LNCAP (cell line): ENCODE measurements at regions not wholly inside any gene's neighbourhood (a gene's known extent, or its start where the extent isn't known, plus 50 kb on each side); places are given as distances from the start of the nearest gene placed in this dataset.

ENCODE experiments used
- TF ChIP-seq, protein P1 (sequence below): fragments of 450-650 bp; IDR thresholded peaks from 2 replicates; pipeline ENCODE4 v1.5.1; 2017; ENCODE audit warnings: mild to moderate bottlenecking

DNA sequence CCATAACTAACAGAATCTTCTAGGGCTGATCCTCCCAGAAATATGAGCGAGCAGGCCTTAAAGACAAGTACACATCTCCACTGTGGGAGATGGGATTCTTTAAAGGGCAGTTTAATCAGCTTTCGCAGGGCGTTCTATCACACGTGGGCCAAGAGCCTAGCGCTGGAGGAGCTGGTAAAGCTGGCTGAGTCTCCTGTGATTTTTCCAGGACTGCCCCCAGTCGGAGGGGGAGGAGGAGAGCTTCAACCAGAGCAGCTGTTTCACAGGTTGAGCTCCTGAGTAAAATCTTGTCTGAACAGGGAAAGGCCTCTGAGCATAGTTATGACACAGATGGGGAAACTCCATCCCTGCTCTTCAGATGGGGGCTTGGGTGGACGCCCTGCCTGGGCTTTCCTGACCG lies 87.0 kb downstream of the ZNF365 start:
- TF ChIP-seq, protein P1, sequence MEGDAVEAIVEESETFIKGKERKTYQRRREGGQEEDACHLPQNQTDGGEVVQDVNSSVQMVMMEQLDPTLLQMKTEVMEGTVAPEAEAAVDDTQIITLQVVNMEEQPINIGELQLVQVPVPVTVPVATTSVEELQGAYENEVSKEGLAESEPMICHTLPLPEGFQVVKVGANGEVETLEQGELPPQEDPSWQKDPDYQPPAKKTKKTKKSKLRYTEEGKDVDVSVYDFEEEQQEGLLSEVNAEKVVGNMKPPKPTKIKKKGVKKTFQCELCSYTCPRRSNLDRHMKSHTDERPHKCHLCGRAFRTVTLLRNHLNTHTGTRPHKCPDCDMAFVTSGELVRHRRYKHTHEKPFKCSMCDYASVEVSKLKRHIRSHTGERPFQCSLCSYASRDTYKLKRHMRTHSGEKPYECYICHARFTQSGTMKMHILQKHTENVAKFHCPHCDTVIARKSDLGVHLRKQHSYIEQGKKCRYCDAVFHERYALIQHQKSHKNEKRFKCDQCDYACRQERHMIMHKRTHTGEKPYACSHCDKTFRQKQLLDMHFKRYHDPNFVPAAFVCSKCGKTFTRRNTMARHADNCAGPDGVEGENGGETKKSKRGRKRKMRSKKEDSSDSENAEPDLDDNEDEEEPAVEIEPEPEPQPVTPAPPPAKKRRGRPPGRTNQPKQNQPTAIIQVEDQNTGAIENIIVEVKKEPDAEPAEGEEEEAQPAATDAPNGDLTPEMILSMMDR: no peak

DNA sequence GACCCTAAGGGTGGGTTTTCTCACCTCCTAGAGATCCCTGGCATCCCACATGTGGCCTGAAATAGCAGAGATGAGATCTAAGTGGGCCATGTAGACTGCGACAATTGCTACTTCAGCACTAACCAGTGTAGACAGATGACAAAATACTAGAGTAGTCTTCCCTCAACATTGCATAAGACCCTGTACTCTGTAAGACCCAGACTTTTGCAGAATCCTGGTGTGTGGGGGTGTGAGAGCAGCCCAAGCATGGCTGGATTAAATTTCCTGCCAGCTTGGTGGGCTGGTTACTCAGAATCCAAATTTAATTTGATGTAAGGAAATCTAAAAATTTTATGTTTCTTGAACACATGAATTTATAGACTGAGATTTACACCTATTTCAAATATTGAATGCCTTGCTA lies 88.3 kb downstream of the ZNF365 start:
- TF ChIP-seq, protein P1: no peak

DNA sequence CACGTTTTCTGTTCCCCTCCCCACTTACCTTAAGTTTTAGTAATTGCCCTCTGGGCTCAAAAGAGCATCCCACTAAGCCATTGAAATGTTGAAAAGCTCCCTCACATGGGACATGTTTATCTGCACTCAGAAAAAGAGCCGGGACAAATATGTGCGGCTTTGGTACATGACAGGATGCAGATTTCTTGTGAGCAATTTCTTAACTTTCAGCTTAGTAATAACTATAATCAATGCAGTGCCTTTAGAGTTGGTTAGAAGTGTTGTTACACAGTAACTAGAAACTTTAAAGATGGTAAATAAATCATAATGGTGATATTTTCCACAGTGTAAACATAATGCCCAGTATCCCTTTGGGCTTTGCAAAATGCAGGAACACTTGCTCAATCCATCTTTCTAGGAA lies 89.2 kb downstream of the ZNF365 start:
- TF ChIP-seq, protein P1: no peak

DNA sequence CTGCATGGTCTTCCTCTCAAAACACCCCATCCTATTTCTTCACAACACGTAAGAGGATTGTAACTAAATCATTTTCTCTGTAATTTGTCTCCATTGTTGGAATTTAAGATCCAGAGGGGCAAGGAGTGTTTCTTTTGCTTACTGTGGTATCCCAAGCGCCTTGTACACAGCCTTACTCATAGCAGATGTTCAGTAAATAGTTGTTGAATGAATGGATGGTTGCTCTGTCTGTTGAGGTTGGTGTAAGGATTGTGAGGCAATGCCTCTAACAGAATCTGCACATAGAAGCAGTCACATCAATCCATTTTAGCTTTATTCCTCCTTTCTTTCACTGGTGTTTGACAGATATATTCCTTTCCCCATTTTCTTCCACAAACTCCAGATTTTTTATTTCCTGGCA lies 90.1 kb downstream of the ZNF365 start:
- TF ChIP-seq, protein P1: no peak

DNA sequence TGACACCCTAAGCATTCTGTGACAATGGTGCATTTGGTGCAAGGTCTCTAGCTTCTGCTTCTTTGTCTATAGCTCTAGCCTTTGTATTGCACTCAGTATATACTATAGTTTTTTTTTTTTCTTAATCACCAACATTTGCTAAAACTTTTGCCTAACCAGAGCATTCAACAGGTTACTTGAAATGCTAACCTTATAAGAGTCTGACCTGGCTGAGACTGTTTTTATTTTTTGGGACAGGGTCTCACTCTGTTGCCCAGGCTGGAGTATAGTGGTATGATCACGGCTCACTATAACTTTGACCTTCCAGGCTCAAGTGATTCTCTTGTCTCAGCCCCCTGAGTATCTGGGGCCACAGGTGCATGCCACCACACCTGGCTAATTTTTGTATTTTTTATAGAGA lies 92.4 kb downstream of the ZNF365 start:
- TF ChIP-seq, protein P1: no peak

DNA sequence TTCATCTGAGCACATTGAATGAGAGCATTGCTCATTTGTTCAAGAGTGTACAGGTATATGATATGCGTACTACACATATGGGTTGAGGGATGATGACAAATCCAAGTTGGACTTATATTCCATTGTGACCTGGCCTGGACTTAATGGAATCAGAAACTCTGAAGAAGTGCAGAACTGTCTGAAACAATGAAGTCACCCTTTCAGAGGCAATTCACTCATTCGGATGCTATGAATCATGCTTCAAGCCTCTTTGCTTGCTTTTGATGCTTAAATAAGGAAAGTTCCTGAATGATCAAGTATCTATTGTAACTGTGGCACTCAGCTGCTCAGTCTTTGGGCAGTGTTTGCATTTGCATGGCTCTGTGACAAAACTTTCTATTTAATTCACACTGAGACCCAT lies 93.4 kb downstream of the ZNF365 start:
- TF ChIP-seq, protein P1: no peak

DNA sequence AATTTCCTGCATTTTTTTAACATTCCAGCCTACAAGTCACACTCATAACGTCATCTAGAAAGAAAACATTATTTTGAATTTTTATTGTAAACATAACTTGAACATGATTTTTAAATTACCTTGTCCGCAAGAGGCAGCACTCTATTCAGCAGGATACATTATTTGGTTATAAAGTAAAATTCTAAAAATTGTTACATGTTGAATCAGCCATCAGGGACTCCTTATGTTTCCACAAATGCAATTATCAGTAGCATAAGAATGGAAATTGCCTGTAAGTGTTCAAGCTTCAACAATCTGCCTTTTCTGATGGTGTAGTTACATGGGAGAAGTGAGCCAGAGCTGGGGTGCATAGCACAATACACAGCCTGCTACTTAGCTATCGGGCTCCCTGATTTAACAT lies 97.5 kb downstream of the ZNF365 start:
- TF ChIP-seq, protein P1: no peak

DNA sequence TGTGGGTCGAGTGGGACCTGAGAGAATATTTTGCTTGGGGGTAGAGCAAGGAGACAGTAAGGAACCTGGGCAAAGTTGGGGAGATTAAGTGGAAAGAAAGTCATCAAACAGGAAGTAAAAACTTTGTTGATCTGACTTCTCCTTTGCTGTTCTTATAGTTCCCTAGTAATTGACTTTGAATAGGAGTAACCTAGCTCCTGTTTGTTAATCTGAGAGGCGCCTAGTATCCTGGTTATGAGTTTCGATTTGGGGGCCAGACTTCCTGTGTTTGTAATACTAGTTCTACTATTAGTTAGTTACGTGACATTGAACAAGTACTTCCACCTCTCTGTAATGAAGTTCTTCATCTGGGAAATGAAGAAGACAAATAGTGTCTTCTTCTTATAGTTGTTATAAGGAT lies 99.1 kb downstream of the ZNF365 start:
- TF ChIP-seq, protein P1: no peak
